ENCODE measurements at regions not wholly inside any gene's neighbourhood (a gene's known extent, or its start where the extent isn't known, plus 50 kb on each side); places are given as distances from the start of the nearest gene placed in this dataset.

DNA sequence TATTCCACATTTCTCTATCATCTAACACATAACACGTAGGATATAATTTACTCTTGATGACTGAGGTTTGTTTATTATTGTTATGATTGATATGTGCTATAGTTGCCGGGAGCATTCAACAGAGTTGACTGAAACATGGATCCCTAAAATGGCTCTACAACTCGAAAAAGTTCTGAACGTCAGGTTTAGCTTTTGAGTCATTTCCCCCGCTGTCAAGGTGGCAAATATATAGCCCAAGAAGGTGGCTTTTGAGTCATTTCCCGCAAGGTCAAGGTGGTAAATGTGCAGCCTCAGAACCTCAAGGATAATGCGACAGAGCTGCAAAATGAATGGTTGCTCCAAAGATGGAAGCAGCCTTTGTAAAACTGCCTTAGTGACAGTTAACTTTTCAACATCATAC, 104.0 kb downstream of the NIBAN1 start:
- ChIA-PET POLR2A (interaction anchor here (0.6 to 1.2 kb wide), 3 partner anchors 8 to 28 kb away, joined by 3 to 4 read pairs (median 3); no protein-coding TSS in a partner anchor), CTCF (no interaction called here)
- Mint-ChIP-seq H3K27ac (ENCODE audit: low read depth, unreplicated experiment) (no peak overlapping the region), H3K27me3 (ENCODE audit: insufficient read depth, unreplicated experiment) (peaks cover 99% of the 10 kb centered on the region), H3K4me1 (ENCODE audit: insufficient read depth, unreplicated experiment) (peaks cover 8% of the 10 kb centered on the region), H3K36me3 (ENCODE audit: insufficient read depth, unreplicated experiment) (no peaks in the 10 kb centered on the region), H3K4me3 (ENCODE audit: unreplicated experiment) (no peak overlapping the region), H3K9me3 (ENCODE audit: unreplicated experiment) (no peaks in the 10 kb centered on the region)
- intact Hi-C loops (cut with micrococcal nuclease): loop anchor here (5.0 kb wide), 1 partner anchor 33 kb away; no protein-coding TSS in a partner anchor
- TF ChIP-seq, protein P1, sequence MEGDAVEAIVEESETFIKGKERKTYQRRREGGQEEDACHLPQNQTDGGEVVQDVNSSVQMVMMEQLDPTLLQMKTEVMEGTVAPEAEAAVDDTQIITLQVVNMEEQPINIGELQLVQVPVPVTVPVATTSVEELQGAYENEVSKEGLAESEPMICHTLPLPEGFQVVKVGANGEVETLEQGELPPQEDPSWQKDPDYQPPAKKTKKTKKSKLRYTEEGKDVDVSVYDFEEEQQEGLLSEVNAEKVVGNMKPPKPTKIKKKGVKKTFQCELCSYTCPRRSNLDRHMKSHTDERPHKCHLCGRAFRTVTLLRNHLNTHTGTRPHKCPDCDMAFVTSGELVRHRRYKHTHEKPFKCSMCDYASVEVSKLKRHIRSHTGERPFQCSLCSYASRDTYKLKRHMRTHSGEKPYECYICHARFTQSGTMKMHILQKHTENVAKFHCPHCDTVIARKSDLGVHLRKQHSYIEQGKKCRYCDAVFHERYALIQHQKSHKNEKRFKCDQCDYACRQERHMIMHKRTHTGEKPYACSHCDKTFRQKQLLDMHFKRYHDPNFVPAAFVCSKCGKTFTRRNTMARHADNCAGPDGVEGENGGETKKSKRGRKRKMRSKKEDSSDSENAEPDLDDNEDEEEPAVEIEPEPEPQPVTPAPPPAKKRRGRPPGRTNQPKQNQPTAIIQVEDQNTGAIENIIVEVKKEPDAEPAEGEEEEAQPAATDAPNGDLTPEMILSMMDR (IDR thresholded peaks at IDR 0.05; ENCODE audit: unreplicated experiment): no peak
- DNase-seq (ENCODE audit: unreplicated experiment): no peak
- no TSS peak for BruUV-seq (replicated peaks)

DNA sequence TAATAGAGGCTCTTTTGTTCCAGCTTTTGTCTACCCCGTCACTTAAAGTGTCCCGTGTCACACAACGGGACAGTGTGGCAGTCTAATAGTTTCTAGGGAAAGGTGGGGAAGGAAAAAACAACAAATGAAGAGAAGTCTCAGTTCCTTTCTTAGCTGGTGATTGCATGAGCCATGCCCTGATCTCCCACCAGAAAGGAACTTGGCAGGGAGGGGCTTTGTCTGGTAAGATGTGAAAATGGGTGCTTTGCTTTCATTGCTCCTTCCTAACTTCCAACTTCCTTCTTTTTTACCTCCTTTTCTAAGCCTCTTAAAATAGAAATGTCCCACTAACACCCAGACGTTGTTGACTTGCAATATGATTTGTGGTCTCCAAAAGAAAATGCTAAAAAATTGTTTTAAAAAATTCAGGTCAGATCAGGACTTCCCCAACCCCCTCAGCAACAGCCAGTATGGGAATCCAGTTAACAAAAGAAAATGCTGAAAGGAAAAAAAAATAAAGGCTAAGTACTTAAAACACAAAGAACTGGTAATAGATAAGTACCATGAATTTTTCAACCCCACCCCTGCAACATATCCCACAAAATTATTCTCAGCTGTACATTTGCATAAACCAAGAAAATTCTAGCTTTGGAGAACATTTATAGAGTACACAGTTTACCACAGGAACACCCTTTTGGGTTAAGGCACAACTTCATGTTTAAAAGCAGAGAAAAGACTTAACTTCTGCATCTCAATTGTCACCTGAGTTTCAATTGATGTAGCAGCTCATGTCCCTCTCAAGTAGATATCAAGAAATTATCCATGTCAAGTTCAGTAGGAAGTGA, 106.2 kb downstream of the NIBAN1 start:
- CTCF ChIA-PET: interaction anchor here (0.7 to 1.5 kb wide), 3 partner anchors 63 to 768 kb away, joined by 3 to 4 read pairs (median 3); no protein-coding TSS in a partner anchor
- intact Hi-C loops (cut with micrococcal nuclease): loop anchor here (5.0 kb wide), 1 partner anchor 289 kb away; the partner anchor contains the start of genes SWT1 and TRMT1L

DNA sequence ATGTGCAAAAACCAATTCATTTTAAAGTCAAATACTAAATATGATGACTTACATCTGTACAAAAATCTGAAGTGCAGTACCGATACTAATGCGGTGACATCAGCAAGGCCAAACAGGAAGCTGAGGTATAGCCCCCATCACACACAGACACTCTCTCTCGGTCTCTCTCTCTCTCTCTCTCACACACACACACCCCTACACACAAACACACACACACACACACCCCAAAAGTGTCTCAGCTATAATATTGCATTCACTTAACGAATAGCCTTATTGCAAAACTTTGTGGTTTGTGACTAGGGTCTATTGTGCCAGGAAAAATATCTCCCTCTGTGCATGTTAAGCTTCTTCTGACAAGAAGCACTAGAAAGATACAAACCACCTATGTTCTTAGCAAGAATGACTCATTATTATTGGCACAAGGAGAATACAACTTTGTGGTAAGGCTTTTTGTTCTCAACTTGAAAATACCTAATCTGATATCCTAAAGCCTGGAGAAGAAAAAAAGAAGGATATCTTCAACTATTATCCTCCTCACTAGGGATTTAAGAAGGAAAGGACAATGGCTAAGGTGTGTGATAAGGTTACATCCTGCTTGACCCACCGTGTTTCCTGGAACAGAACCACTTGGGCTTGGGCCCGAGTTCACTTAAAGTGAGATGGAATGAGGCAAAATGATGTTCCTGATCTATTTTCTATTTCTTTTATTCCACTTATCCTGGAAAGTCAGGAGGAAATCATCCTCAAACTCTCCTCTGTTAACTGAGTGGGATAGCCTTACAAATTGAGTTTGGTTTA, 107.1 kb downstream of the NIBAN1 start:
- H3K4me3 Mint-ChIP-seq (ENCODE audit: unreplicated experiment): no peak overlapping the region
- peaks cover 100% of the 10 kb centered on the region for H3K27me3 Mint-ChIP-seq (ENCODE audit: insufficient read depth, unreplicated experiment)
- no TSS peak for BruUV-seq (replicated peaks)
- H3K36me3 Mint-ChIP-seq (ENCODE audit: insufficient read depth, unreplicated experiment): no peaks in the 10 kb centered on the region
- intact Hi-C loops (cut with micrococcal nuclease): loop anchor here (5.0 kb wide), 1 partner anchor 290 kb away; the partner anchor contains the start of genes SWT1 and TRMT1L
- no peak overlapping the region for H3K27ac Mint-ChIP-seq (ENCODE audit: low read depth, unreplicated experiment)
- DNase-seq (ENCODE audit: unreplicated experiment): peak; percentile 98
- no peaks in the 10 kb centered on the region for H3K9me3 Mint-ChIP-seq (ENCODE audit: unreplicated experiment)
- TF ChIP-seq, protein P1 (IDR thresholded peaks at IDR 0.05; ENCODE audit: unreplicated experiment): no peak
- ChIA-PET POLR2A (interaction anchor here (0.6 to 2.8 kb wide), 16 partner anchors 8 to 909 kb away, joined by 3 to 12 read pairs (median 4); no protein-coding TSS in a partner anchor), CTCF (interaction anchor here (0.5 to 1.5 kb wide), 5 partner anchors 33 to 449 kb away, joined by 3 to 4 read pairs (median 3); no protein-coding TSS in a partner anchor)
- H3K4me1 Mint-ChIP-seq (ENCODE audit: insufficient read depth, unreplicated experiment): peaks cover 8% of the 10 kb centered on the region

More for the DNA sequence above, 106.2 kb downstream of the NIBAN1 start:
- Mint-ChIP-seq H3K9me3 (ENCODE audit: unreplicated experiment) (no peaks in the 10 kb centered on the region), H3K27ac (ENCODE audit: low read depth, unreplicated experiment) (no peak overlapping the region), H3K4me1 (ENCODE audit: insufficient read depth, unreplicated experiment) (peaks cover 8% of the 10 kb centered on the region), H3K4me3 (ENCODE audit: unreplicated experiment) (no peak overlapping the region), H3K36me3 (ENCODE audit: insufficient read depth, unreplicated experiment) (no peaks in the 10 kb centered on the region), H3K27me3 (ENCODE audit: insufficient read depth, unreplicated experiment) (peaks cover 100% of the 10 kb centered on the region)
- POLR2A ChIA-PET: interaction anchor here (1.4 to 1.9 kb wide), 4 partner anchors 29 to 86 kb away, joined by 3 to 12 read pairs (median 7); no protein-coding TSS in a partner anchor
- no TSS peak for BruUV-seq (replicated peaks)
- TF ChIP-seq, protein P1 (IDR thresholded peaks at IDR 0.05; ENCODE audit: unreplicated experiment): no peak
- DNase-seq (ENCODE audit: unreplicated experiment): no peak
